NCI-H1048 (cell line): ENCODE measurements at regions not wholly inside any gene's neighbourhood (a gene's known extent, or its start where the extent isn't known, plus 50 kb on each side); places are given as distances from the start of the nearest gene placed in this dataset.
"Not testable (repeated sequence)": the region's sequence is repeated elsewhere in the genome, so short reads cannot be mapped to it uniquely, and the experiment has no call there.

Experiments
- DNase-seq: peaks from one replicate; lab custom pipeline; 2025; lab: John Stamatoyannopoulos, UW

- no peak for DNase-seq
These were observed 671.9 kb downstream of the RWDD3 start for GRCh38 chr1:95905818-95906395.

- not testable (repeated sequence) for DNase-seq
These were observed 677.7 kb downstream of the RWDD3 start for GRCh38 chr1:95911739-95912138.

GRCh38 chr1:95916616-95917015, 682.6 kb downstream of the RWDD3 start:
- DNase-seq: no peak

- no peak for DNase-seq
These were observed 690.7 kb downstream of the RWDD3 start for GRCh38 chr1:95924684-95925083.

- DNase-seq: no peak
These were observed 692.3 kb downstream of the RWDD3 start for GRCh38 chr1:95926331-95926730.

GRCh38 chr1:95927061-95927460, 693.1 kb downstream of the RWDD3 start:
- DNase-seq: no peak

- DNase-seq: no peak
These were observed 701.7 kb downstream of the RWDD3 start for GRCh38 chr1:95935719-95936118.

GRCh38 chr1:95941121-95941798, 707.2 kb downstream of the RWDD3 start:
- DNase-seq: no peak

- DNase-seq: no peak
These were observed 714.0 kb downstream of the RWDD3 start for GRCh38 chr1:95948023-95948422.

GRCh38 chr1:95951371-95952102, 717.5 kb downstream of the RWDD3 start:
- DNase-seq: no peak

- DNase-seq: no peak
These were observed 719.0 kb downstream of the RWDD3 start for GRCh38 chr1:95953015-95953414.

GRCh38 chr1:95954585-95954984, 720.6 kb downstream of the RWDD3 start:
- DNase-seq: no peak

GRCh38 chr1:95956215-95956614, 722.2 kb downstream of the RWDD3 start:
- DNase-seq: no peak

- no peak for DNase-seq
These were observed 723.7 kb downstream of the RWDD3 start for GRCh38 chr1:95957748-95958147.

- DNase-seq: no peak
These were observed 732.9 kb downstream of the RWDD3 start for GRCh38 chr1:95966866-95967265.

GRCh38 chr1:95974586-95974985, 740.6 kb downstream of the RWDD3 start:
- no peak for DNase-seq

- DNase-seq: no peak
These were observed 738.9 kb upstream of the PTBP2 start for GRCh38 chr1:95982711-95983110.

GRCh38 chr1:95983831-95984230, 737.8 kb upstream of the PTBP2 start:
- no peak for DNase-seq

GRCh38 chr1:95984798-95985374, 736.7 kb upstream of the PTBP2 start:
- DNase-seq: no peak

GRCh38 chr1:95990033-95990432, 731.6 kb upstream of the PTBP2 start:
- DNase-seq: no peak

GRCh38 chr1:95991787-95992520, 729.6 kb upstream of the PTBP2 start:
- DNase-seq: no peak

GRCh38 chr1:95994643-95995042, 726.9 kb upstream of the PTBP2 start:
- no peak for DNase-seq
